Hematopoietic multipotent progenitor cell treated with erythropoietin and hydrocortisone succinate and interleukin-3 and kit ligand, for 8 days (in vitro differentiated cells): ENCODE measurements at regions not wholly inside any gene's neighbourhood (a gene's known extent, or its start where the extent isn't known, plus 50 kb on each side); places are given as distances from the start of the nearest gene placed in this dataset.
"Not testable (repeated sequence)": the region's sequence is repeated elsewhere in the genome, so short reads cannot be mapped to it uniquely, and the experiment has no call there.

Source experiments
- DNase-seq: peaks from one replicate; pipeline ENCODE4 v3.0.0-alpha.2; 2015

DNA sequence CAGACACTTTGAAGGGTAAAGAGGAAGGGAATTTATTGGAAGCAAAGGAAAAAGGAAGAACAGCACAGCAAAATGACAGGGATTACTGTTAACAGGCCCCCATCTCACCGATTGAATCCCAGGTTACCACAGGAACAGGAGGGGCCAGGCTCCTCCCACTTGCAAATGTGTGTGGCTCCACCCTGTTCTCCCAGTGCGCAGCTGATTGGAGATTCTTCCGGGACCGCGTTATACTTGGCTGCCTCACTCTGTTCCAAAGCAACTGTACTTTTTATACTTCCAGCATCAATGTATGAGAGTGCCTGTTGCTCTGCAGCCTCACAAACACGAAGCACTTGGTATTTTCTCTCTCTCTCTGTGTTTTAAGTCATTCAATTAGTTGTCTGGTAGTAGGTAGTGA, 273.6 kb upstream of the MDGA2 start:
- no peak for DNase-seq

DNA sequence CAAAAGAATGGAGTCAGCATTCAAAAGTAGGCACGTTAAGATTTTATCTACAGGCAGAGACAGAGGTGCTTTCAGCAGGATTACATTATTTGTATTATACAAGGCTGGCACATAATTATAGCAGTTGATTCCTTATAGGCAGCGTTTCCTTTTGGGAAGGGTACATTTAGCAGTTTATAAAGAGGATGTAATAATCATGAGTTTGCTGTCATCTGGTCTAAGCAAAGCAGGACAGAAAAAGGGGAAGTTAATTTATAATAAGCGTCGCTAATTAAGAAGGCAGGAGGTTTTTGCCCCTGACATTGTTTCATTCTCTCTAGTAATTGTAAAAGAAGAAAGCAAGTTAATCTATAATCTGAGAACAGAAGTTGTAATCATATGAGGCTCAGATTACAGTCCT, 259.9 kb upstream of the MDGA2 start:
- DNase-seq: no peak

DNA sequence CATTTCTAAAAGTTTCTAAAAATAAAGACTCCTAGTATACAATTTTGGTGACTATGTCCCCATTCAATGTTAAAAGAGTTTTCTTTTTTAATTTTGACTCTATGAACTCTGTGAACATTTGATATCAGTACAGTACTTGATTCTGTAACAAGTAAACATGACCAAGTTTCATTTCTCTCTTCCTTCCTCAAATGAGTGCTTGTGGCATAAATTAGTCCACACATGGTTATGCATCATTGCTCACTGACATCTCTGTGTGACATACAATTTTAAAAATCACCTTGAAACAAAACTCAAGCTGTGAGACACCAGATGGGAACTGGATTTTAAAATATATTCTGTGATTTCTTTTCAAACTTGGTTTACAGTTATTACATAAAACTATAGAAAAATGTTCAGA, 253.9 kb upstream of the MDGA2 start:
- DNase-seq: no peak

DNA sequence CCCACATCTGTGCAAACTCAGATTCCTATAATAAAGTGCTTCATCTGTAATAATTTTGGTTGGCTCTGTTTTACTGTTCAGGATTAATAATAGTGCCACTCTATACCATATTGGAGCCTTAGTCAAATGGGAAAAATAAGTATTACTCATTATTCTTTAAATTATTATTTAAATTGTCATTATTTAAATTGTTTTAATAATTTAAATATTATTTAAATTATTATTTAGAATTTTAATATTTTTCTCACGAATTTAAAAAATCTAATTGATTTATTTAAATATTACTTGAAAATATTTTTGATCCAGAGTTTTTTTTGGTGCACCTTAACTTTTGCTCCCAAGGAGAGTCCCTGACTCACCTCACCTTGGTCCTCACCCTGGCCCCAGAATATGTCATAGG, 245.7 kb upstream of the MDGA2 start:
- DNase-seq: no peak

DNA sequence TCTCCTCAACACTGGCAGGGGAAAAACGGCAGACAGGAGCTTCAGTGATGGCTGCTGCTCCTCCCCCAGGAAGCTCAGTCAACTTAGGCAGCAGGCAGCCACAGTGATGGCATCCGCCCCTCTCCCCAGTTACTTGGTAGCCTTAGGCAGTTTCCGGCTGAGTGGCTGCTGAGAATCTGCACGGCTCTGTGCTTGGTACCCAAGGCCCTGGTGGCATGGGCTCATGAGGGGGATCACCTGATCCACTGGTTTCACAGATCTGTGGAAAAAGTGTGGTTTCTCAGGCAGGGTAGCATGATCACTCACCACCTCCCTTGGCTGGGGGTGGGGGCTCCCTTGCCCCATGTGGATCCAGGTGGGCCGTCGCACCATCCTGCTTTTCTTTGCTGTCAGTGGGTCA, 244.6 kb upstream of the MDGA2 start:
- DNase-seq: no peak

DNA sequence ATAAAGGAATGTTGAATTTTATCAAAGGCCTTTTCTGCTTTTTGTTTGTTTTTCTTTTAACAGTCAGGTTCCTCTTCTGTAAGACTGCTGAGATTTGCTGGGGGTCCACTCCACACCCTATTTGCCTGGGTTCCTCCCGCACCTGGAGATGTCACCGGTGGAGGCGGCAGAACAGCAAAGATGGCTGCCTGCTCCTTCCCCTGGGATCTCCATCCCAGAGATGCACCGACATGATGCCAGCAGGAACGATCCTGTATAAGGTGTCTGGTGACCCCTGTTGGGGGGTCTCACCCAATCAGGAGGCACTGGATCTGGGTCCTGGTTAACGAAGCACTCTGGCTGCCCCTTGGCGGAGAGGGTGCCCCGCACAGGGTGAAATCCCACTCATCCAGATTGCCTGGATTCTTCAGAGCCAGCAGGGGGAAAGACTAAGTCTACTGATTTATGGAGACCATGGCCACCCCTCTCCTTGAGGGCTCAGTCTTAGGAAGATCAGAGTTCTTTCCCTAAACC, 244.0 kb upstream of the MDGA2 start:
- DNase-seq: no peak

DNA sequence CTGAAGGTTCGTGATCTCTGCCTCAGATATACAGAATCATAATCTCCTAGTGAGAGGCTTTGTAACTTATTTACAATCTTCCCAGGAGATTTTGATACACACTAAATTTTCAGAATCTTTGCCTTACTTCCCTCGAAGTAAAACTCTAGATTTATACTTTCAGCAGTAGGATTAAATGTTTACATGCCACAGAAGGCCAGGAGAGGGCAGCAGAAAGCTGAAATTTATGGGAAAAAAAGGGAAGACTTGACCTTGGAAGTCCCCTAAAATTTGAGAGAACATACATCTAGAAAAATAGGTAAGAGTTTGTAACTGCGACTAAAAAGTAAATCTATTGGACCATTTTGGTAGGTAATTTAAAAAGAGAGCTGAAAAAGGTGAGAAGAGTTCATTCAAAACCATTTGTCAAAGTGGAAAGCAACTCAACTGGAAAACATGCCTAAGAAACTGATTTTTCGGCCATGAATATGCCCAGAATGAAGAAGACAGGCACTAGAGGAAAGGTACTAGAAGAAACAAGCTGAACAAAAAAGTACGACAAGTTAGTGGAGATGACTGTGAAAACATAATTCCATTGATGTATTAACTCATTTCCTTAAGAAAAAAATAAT, 242.0 kb upstream of the MDGA2 start:
- DNase-seq: peak; percentile 32

DNA sequence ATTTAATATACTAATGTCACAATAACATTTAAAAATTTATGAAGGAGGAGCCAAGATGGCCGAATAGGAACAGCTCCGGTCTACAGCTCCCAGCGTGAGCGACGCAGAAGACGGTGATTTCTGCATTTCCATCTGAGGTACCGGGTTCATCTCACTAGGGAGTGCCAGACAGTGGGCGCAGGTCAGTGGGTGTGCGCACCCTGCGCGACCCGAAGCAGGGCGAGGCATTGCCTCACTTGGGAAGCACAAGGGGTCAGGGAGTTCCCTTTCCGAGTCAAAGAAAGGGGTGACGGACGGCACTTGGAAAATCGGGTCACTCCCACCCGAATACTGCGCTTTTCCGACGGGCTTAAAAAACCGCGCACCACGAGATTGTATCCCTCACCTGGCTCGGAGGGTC, 225.7 kb upstream of the MDGA2 start:
- not testable (repeated sequence) for DNase-seq

DNA sequence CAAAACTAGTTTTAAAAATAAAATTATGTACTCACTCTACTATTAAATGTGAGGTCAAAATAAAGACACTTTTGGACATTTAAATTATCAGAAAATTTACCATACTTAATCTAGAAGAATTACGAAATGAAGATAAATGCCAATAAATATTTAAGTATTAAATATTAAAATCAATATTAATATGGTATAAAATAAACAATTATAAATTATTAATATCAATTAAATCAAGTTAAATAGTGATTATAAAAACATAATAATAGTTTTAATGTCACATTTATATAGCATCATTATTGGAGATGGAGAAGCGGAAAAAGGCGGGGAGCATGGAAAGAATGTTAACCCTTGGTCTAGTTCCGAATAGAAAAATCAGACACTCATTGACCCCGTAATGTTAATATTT, 224.3 kb upstream of the MDGA2 start:
- no peak for DNase-seq

DNA sequence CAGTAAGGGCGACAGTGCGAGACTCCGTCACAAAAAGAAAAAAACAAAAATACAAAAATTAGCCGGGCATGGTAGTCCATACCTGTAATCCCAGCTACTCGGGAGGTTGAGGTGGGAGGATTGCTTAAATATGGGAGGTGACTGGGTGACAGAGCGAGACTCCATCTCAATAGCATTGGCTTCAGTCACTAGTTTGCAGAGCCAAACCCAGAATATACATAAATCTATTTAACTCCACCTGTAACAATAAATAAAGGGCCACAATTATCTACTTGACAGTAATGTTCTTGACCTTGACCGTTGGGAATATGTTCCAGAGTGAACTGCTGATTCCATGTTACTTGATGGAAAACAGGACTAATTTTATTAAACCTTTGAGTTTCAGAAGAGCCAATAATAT, 198.9 kb upstream of the MDGA2 start:
- DNase-seq: no peak

DNA sequence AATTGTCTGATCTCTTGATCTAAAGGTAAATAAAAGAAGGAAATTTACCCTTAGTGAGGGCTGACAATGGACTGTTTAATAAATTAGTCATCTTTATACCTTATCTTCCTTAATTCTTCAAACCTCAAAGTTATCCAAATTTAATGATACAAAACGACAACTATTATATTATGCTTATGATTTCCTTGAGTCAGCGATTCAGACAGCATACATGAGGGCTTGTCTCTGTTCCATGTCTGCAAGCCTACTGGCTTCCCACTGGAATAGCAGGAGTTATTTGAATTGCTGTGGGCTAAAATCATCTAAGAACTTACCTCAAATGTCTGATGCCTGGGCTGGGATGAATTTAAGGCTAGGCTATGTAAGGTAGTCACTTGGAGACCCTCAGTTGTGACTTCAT, 197.2 kb upstream of the MDGA2 start:
- DNase-seq: no peak

DNA sequence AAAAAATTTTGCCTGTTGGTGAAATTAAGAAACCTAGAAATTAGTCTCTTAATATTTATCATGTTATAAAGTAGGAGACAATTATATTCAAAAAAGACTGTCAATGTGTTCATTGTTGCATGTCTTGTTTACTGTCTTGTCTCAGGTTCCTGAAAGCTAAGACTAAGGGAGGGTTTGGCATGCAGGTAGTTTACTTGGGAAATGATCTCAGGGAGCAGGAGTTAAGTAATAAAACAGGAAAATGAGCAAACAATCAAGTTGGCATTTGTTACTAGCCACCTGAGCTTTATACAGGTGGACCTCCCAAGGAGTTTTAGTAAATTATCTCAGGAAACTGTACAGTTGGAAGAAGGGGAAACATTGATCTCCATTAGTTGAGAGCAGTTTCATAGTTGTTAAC, 188.0 kb upstream of the MDGA2 start:
- no peak for DNase-seq

DNA sequence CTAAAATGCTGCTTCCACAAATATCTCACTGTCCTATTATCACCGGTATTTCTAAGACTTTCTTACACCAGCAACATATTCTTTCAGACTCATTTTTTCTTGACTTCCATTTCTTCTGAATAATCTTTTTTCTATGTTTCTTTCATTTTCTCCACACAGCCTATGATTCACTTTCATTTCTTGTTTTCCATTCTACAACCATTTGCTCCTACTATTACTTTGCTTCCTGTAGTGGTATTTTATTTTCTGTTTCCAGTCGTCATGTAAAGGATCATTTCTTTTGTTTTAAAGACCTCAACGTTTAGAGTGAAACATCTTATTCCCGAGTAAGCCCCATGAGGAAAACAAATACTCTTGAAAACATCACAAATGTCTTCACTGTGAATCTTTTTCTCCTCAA, 182.2 kb upstream of the MDGA2 start:
- DNase-seq: no peak

DNA sequence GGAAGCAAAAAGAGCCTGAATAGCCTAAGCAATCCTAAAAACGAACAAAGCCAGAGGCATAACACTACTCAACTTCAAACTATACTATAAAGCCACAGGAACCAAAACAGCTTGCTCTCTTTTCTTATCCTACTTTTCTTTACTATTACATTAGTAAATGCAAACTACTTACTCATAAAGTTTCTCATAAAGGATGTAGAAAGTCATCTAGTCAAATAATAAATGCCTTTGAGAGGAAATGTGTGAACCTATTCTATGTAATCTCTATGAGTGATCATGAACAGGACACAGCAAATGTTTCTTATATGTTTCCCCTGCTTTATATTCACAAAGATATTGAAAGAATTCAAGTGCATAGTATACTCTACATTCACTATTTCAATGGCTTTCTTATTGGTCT, 176.9 kb upstream of the MDGA2 start:
- DNase-seq: no peak

DNA sequence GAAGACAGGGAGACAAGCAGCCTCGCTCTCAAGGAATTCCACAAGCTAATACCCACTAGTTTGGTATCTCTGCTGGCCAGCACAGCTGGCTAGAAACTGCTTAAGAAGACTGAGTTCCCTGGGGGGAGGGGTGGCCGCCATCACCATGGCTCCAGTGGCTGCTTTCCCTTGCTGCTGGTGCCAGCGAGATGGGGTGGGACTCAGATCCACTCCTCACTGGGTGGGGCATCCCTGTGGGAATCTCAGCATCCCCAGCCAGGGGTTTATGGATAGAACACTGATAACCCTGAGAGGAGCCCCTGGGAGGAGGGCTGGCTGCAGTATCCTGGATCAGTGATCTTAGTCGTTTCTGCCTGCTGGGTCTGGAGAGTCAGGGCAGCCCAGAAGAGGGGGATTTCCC, 170.6 kb upstream of the MDGA2 start:
- no peak for DNase-seq

DNA sequence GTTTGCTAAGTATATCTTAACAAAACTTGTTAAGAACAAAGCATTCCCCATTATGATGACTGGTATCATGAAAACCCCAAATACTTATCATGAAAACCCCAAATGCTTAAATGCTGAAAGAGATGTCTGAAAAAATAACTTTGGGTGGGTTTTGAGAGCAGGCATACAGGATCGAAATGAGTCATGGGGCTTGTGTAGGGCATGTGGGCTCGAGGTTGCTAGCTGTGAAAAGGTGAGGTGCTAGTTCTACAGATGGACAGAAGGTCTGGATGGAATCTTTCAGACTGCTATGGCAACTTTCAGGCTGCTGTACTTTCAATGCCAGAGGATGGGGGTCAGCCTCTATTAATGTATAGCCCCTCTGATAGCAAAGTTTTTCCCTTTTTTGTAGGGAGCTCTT, 167.8 kb upstream of the MDGA2 start:
- DNase-seq: no peak

DNA sequence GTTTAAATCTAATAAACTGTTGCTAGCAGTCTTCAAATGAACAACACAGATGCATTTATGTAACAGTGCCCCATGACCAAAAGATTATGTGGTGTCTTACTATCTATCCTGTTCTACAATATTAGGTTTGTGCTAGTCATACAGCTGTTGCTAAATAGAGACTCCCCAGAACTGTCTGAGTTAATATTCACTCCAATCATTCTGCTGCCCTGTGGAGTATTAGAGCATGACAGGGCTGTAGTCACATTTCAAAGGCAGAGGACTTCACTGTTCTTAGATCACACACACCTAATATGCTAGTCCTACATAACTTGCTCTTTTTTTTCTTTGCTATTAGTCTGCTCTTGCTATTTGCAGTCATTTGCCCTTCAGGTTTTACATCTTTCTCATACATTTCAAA, 157.6 kb upstream of the MDGA2 start:
- DNase-seq: no peak

DNA sequence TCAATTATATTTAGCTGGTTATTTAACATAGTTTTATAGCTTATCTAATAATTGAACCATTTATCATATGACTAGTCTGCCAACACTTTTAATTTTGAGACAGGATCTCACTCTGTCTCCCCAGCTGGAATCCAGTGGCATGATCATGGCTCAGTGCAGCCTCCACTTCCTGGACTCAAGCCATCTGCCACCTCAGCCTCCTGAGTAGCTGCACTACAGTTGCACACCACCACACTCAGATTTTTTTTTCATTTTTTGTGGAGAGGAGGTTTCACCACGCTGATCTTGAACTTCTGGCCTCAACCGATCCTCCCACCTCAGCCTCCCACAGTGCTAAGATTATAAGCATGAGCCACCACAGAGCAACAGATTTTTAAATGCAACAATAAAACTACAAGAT, 151.4 kb upstream of the MDGA2 start:
- no peak for DNase-seq

DNA sequence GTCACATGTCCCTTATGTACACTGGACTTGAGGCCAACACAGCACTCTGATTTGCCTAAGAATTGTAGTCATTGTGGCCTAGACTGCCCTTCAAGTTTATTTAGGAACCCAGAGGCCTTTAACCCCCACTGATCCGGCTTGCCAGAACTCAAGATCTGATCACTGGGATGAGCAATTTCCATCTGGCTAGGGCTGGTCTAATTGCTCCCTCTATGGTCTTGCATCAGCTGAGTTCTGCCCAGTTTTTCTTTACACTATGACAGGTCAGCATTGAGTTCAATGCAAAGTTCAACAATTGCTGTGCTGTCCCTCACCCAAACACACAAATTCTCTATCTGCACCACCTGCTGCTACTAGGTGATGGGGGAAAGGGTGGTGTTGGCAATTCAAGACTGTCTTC, 146.9 kb upstream of the MDGA2 start:
- DNase-seq: no peak

DNA sequence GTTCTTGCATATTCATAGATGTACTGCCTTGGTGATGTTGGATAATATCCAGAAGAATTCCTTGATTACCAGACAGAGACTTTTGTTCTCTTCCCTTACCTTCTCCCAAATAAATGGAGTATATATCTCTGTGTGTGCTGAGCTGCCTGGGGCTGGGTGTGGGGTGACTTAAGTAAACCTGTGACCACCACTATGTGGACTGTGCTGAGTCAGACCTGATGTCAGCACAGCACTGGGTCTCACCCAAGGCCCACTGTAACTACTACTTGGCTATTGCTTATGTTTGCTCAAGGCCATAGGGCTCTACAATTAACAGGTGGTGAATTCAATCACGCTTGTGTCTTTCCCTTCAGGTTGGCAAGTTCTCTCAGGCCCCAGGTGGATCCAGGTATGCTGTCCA, 145.7 kb upstream of the MDGA2 start:
- DNase-seq: no peak

DNA sequence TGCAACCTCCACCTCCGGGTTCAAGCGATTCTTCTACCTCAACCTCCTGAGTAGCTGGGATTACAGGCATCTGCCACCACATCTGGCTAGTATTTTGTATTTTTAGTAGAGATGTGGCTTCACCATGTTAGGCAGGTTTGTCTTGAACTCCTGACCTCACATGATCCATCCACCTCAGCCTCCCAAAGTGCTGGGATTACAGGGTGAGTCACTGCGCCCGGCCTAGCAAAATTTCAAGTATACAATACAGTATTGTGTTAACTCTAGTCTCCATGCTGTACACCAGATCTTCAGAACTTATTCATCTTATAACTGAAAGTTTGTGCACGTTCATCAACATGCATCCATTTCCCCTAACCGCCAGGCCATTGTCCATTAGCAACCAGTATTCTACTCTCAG, 115.1 kb upstream of the MDGA2 start:
- DNase-seq: no peak

DNA sequence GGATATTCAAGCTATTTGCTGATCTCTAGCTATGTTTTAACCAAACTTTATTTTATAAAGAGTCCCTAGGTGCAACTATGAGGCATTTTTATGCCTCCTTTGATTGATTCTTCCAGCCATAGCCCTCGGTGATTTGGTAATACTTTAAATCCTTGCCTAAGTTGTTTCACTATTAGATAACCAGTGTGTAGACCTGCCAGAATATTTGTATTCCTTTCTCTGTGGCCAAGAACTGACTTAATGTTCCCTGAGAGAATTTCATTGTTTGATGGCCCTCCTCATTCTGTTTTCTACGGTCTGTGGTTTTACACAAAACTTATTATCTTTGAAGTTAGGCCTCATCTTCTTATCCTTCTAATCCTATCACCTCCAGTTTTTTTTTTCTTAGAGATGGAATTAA, 109.7 kb upstream of the MDGA2 start:
- DNase-seq: no peak

DNA sequence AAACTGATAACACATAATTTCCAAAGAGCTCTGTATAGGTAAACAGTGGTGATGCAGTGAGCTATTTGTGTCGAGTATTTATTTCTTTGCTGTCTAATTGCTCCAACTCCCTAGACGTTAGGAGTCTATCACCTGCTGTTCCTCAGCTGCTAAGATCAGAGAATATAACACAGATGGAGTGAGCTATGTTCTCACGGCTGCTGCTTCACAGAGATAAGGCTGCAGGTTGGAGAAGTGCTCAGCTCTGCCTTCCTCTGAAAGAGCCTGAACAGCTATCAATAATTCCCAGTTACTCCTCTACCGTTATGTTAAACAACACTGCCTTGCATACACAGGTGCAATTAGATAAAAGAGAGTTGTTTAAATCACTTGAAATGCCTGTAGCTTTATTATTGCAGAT, 103.2 kb upstream of the MDGA2 start:
- DNase-seq: no peak

DNA sequence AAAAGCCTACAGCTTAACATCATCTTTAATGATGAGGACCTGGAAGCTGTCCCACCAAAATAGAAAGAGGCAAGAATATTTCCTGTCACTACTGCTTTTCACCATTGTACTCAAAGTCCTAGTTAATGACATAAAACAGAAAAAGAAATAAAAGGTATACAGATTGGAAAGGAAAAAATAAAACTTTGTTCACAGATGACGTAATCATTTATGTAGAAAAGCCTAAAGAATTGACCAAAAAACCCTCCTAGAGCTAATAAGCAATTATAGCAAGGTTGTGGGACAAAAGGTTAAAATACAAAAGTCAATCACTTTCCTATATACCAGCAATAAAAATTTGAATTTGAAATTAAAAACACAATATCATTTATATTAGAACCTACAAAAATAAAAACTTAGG, 97.2 kb upstream of the MDGA2 start:
- no peak for DNase-seq

DNA sequence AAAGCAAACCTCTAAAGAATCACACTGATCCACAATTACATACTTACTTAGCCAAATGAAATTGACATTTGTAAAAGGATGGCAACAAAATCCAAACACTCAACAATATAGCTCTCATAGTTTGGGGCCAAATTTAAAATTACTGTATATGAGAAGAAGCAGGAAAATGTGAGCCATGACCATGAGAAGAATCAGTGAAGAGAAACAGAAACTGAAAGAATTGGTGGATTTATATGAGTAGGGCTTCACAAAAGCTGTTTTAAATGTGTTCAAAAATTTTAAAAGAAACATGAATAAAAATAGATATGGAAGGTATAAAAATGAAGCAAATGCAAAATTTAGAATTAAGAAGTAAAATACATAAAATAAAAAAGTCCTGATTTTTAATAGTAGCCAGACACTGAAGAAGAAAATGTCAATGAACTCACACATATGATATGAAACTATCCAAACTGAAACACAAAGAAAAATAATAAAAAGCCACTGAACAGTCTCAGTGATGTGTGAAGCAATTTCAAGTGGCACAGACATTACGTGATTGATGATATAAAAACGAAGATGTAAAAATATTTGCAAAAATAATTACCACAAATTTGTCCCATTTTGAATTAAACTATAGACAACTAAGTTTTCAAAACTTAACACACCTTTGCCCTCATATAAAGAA, 87.9 kb upstream of the MDGA2 start:
- DNase-seq: no peak
